IPS DF 19.7 (cell line): ENCODE measurements at regions not wholly inside any gene's neighbourhood (a gene's known extent, or its start where the extent isn't known, plus 50 kb on each side); places are given as distances from the start of the nearest gene placed in this dataset.
"Not testable (repeated sequence)": the region's sequence is repeated elsewhere in the genome, so short reads cannot be mapped to it uniquely, and the experiment has no call there.

Source experiments
- DNase-seq: peaks from one replicate; pipeline ENCODE4 v3.0.0-alpha.2; 2013; ENCODE audit warnings: low read depth, low spot score

GRCh38 chr21:36591326-36591970 is 107.5 kb upstream of the SIM2 start:
- no peak for DNase-seq

- no peak for DNase-seq
These were observed 102.7 kb upstream of the SIM2 start for GRCh38 chr21:36596174-36596573.

- DNase-seq = no peak
These were observed 97.6 kb upstream of the SIM2 start for GRCh38 chr21:36601362-36601761.

- DNase-seq = no peak
These were observed 96.2 kb upstream of the SIM2 start for GRCh38 chr21:36602735-36603134.

GRCh38 chr21:36603221-36603620 is 95.7 kb upstream of the SIM2 start:
- no peak for DNase-seq

- no peak for DNase-seq
These were observed 93.5 kb upstream of the SIM2 start for GRCh38 chr21:36605426-36605825.

GRCh38 chr21:36606287-36606982 is 92.5 kb upstream of the SIM2 start:
- DNase-seq = no peak

GRCh38 chr21:36606983-36607325 is 92.0 kb upstream of the SIM2 start:
- DNase-seq = no peak

GRCh38 chr21:36608041-36608896 is 90.6 kb upstream of the SIM2 start:
- DNase-seq = no peak

GRCh38 chr21:36608897-36609225 is 90.1 kb upstream of the SIM2 start:
- no peak for DNase-seq

GRCh38 chr21:36609654-36610053 is 89.3 kb upstream of the SIM2 start:
- DNase-seq = no peak

GRCh38 chr21:36610201-36610600 is 88.7 kb upstream of the SIM2 start:
- DNase-seq = no peak

GRCh38 chr21:36610935-36611334 is 88.0 kb upstream of the SIM2 start:
- no peak for DNase-seq

GRCh38 chr21:36611379-36611778 is 87.5 kb upstream of the SIM2 start:
- DNase-seq = no peak

GRCh38 chr21:36613059-36613458 is 85.9 kb upstream of the SIM2 start:
- DNase-seq = no peak

GRCh38 chr21:36613554-36613953 is 85.4 kb upstream of the SIM2 start:
- no peak for DNase-seq

- no peak for DNase-seq
These were observed 83.5 kb upstream of the SIM2 start for GRCh38 chr21:36615274-36615964.

GRCh38 chr21:36616773-36617172 is 82.1 kb upstream of the SIM2 start:
- not testable (repeated sequence) for DNase-seq

GRCh38 chr21:36621794-36622193 is 77.1 kb upstream of the SIM2 start:
- DNase-seq = not testable (repeated sequence)

GRCh38 chr21:36624105-36624504 is 74.8 kb upstream of the SIM2 start:
- DNase-seq = no peak

GRCh38 chr21:36626791-36627190 is 72.1 kb upstream of the SIM2 start:
- DNase-seq = no peak

- no peak for DNase-seq
These were observed 71.7 kb upstream of the SIM2 start for GRCh38 chr21:36627242-36627641.
